ENCODE measurements at regions not wholly inside any gene's neighbourhood (a gene's known extent, or its start where the extent isn't known, plus 50 kb on each side); places are given as distances from the start of the nearest gene placed in this dataset.

- no peak for TF ChIP-seq HDAC2 (IDR thresholded peaks at IDR 0.05)
- no peak for TF ChIP-seq POLR2A (IDR thresholded peaks at IDR 0.05; ENCODE audit: low read depth, low read length)
- TF ChIP-seq, protein P1, sequence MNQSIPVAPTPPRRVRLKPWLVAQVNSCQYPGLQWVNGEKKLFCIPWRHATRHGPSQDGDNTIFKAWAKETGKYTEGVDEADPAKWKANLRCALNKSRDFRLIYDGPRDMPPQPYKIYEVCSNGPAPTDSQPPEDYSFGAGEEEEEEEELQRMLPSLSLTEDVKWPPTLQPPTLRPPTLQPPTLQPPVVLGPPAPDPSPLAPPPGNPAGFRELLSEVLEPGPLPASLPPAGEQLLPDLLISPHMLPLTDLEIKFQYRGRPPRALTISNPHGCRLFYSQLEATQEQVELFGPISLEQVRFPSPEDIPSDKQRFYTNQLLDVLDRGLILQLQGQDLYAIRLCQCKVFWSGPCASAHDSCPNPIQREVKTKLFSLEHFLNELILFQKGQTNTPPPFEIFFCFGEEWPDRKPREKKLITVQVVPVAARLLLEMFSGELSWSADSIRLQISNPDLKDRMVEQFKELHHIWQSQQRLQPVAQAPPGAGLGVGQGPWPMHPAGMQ (IDR thresholded peaks at IDR 0.05; ENCODE audit: borderline replicate concordance): no peak
- TF ChIP-seq, protein P2, sequence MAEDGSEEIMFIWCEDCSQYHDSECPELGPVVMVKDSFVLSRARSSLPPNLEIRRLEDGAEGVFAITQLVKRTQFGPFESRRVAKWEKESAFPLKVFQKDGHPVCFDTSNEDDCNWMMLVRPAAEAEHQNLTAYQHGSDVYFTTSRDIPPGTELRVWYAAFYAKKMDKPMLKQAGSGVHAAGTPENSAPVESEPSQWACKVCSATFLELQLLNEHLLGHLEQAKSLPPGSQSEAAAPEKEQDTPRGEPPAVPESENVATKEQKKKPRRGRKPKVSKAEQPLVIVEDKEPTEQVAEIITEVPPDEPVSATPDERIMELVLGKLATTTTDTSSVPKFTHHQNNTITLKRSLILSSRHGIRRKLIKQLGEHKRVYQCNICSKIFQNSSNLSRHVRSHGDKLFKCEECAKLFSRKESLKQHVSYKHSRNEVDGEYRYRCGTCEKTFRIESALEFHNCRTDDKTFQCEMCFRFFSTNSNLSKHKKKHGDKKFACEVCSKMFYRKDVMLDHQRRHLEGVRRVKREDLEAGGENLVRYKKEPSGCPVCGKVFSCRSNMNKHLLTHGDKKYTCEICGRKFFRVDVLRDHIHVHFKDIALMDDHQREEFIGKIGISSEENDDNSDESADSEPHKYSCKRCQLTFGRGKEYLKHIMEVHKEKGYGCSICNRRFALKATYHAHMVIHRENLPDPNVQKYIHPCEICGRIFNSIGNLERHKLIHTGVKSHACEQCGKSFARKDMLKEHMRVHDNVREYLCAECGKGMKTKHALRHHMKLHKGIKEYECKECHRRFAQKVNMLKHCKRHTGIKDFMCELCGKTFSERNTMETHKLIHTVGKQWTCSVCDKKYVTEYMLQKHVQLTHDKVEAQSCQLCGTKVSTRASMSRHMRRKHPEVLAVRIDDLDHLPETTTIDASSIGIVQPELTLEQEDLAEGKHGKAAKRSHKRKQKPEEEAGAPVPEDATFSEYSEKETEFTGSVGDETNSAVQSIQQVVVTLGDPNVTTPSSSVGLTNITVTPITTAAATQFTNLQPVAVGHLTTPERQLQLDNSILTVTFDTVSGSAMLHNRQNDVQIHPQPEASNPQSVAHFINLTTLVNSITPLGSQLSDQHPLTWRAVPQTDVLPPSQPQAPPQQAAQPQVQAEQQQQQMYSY (CRISPR knock-in tag; IDR thresholded peaks at IDR 0.05): no peak
- TF ChIP-seq EZH2 (IDR thresholded peaks at IDR 0.05; ENCODE audit: borderline replicate concordance, control insufficient read depth, low read depth, low read length): no peak
- TF ChIP-seq MTA2 (IDR thresholded peaks at IDR 0.05; ENCODE audit: low read depth): no peak
- TF ChIP-seq, protein P3, sequence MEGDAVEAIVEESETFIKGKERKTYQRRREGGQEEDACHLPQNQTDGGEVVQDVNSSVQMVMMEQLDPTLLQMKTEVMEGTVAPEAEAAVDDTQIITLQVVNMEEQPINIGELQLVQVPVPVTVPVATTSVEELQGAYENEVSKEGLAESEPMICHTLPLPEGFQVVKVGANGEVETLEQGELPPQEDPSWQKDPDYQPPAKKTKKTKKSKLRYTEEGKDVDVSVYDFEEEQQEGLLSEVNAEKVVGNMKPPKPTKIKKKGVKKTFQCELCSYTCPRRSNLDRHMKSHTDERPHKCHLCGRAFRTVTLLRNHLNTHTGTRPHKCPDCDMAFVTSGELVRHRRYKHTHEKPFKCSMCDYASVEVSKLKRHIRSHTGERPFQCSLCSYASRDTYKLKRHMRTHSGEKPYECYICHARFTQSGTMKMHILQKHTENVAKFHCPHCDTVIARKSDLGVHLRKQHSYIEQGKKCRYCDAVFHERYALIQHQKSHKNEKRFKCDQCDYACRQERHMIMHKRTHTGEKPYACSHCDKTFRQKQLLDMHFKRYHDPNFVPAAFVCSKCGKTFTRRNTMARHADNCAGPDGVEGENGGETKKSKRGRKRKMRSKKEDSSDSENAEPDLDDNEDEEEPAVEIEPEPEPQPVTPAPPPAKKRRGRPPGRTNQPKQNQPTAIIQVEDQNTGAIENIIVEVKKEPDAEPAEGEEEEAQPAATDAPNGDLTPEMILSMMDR (IDR thresholded peaks at IDR 0.05 in 2 of 3, conservative IDR thresholded peaks at IDR 0.05 in 1 of 3; ENCODE audit: control insufficient read depth in 2 of 3, extremely low read depth in 1 of 3, insufficient read depth in 1 of 3, low read depth in 3 of 3, low read length in 3 of 3): no peak
- no peak for TF ChIP-seq IRF4 (IDR thresholded peaks at IDR 0.05; ENCODE audit: low read depth, low read length)
- no peak for TF ChIP-seq LARP7 (IDR thresholded peaks at IDR 0.05)
- TF ChIP-seq REST (IDR thresholded peaks at IDR 0.05; ENCODE audit: low read depth, low read length): no peak
- TF ChIP-seq, protein P4, sequence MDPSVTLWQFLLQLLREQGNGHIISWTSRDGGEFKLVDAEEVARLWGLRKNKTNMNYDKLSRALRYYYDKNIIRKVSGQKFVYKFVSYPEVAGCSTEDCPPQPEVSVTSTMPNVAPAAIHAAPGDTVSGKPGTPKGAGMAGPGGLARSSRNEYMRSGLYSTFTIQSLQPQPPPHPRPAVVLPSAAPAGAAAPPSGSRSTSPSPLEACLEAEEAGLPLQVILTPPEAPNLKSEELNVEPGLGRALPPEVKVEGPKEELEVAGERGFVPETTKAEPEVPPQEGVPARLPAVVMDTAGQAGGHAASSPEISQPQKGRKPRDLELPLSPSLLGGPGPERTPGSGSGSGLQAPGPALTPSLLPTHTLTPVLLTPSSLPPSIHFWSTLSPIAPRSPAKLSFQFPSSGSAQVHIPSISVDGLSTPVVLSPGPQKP (IDR thresholded peaks at IDR 0.05; ENCODE audit: low read depth, low read length): no peak
- no peak for TF ChIP-seq ZZZ3 (IDR thresholded peaks at IDR 0.05; ENCODE audit: control insufficient read depth, insufficient read length, low read depth)
These were observed 124.3 kb upstream of the ALX4 start for GRCh38 chr11:44434191-44434590.

Measured in GM12878 (cell line).